K562 (cell line): ENCODE measurements at regions not wholly inside any gene's neighbourhood (a gene's known extent, or its start where the extent isn't known, plus 50 kb on each side); places are given as distances from the start of the nearest gene placed in this dataset.
A peak's percentile ranks its signal among the peaks of the same experiment; 100 is the strongest.

Experiments used
- ATAC-seq: fragments of 200-7000 bp; cut with Tn5 transposase; 3 replicates; pipeline ENCODE4 v1.9.1; 2020; ENCODE audit warnings: moderate library complexity
- BruUV-seq: library from RNA; stranded (reverse); fragments of 400-500 nt; replicated peaks from 2 replicates; lab custom pipeline; 2021; lab: Mats Ljungman, UMichigan
- CTCF ChIA-PET: fragments of 300-600 bp; formaldehyde crosslinking; extraction: SDS; loops from one replicate; lab custom pipeline; 2021; ENCODE audit warnings: low intra/inter-chr PET ratio; lab: Yijun Ruan, JAX
- POLR2A ChIA-PET: fragments of 300-600, 350-650 bp; sonication (Branson Sonifier 250); formaldehyde crosslinking; extraction: SDS; loops from one replicate; lab custom pipeline; 2021; ENCODE audit warnings: antibody characterized with exemption, inconsistent platforms; lab: Yijun Ruan, JAX
- DNase-seq, 4 experiments: peaks; one replicate each; pipeline versions ENCODE4 v3.0.0 to v3.0.0-alpha.2; 2011 to 2018; ENCODE audit warnings: low spot score in 3 of 4, mixed read lengths in 3 of 4; ENCODE audit errors: extremely low read depth in 1 of 4
- FAIRE-seq: peaks from 2 replicates; lab custom pipeline; 2011; peaks lifted over from hg19 to GRCh38; lab: Jason Lieb, UNC
- H2AFZ ChIP-seq: 2 replicates; pipeline ENCODE4 v1.6.0; 2011; ENCODE audit warnings: low read depth, low read length, control low read depth, inconsistent platforms
- H3K27ac ChIP-seq: fragments of 200-600 bp; 3 replicates; pipeline ENCODE4 v1.8.0; 2011; ENCODE audit warnings: low read depth, mild to moderate bottlenecking, control low read depth, inconsistent platforms, low read length, moderate library complexity, mixed read lengths; ENCODE audit errors: extremely low read depth
- H3K27me3 ChIP-seq, 2 experiments: fragments of 300-600 bp in 1 of 2; 2 replicates in 1 of 2; 3 replicates in 1 of 2; pipeline versions ENCODE4 v1.6.0 to v1.8.0; 2011; ENCODE audit warnings: inconsistent platforms in 2 of 2, low read length in 2 of 2, mild to moderate bottlenecking in 1 of 2, mixed read lengths in 1 of 2, moderate library complexity in 1 of 2; ENCODE audit not compliant: control insufficient read depth in 2 of 2, insufficient read depth in 2 of 2
- H3K36me3 ChIP-seq: fragments of 300-600 bp; 3 replicates; pipeline ENCODE4 v1.8.0; 2011; ENCODE audit warnings: mild to moderate bottlenecking, low read length, inconsistent platforms; ENCODE audit not compliant: control insufficient read depth, insufficient read depth
- H3K4me1 ChIP-seq, 2 experiments: fragments of 200-600 bp in 1 of 2; replicated peaks in 1 of 2; 2 replicates in 1 of 2; 3 replicates in 1 of 2; pipeline versions ENCODE4 v1.5.1 to v1.8.0; 2011; ENCODE audit warnings: inconsistent platforms in 2 of 2, low read length in 2 of 2, mild to moderate bottlenecking in 1 of 2, mixed read lengths in 1 of 2, moderate library complexity in 1 of 2; ENCODE audit not compliant: control insufficient read depth in 2 of 2, insufficient read depth in 2 of 2
- H3K4me2 ChIP-seq: 2 replicates; pipeline ENCODE4 v1.6.1; 2011; ENCODE audit warnings: low read length, control low read depth, inconsistent platforms, mixed read lengths; ENCODE audit not compliant: insufficient read depth
- H3K4me3 ChIP-seq: fragments of 200-600 bp; sonication (generic), shearing (Covaris generic); 2 replicates; pipeline ENCODE4 v1.5.1; 2016; ENCODE audit warnings: control low read depth, inconsistent platforms
- H3K79me2 ChIP-seq: fragments of 200-600 bp; 3 replicates; pipeline ENCODE4 v1.8.0; 2011; ENCODE audit warnings: low read length, inconsistent platforms; ENCODE audit not compliant: control insufficient read depth, insufficient read depth
- H3K9ac ChIP-seq, 2 experiments: 2 replicates each; pipeline versions ENCODE4 v1.6.0 to v1.6.1; 2011; ENCODE audit warnings: low read depth in 2 of 2, low read length in 2 of 2, control low read depth in 1 of 2, inconsistent platforms in 1 of 2, mild to moderate bottlenecking in 1 of 2, mixed read lengths in 1 of 2; ENCODE audit not compliant: insufficient read depth in 1 of 2
- H3K9me1 ChIP-seq: one replicate; pipeline ENCODE4 v1.6.0; 2011; ENCODE audit warnings: inconsistent platforms, mild to moderate bottlenecking, low read length, moderate library complexity; ENCODE audit not compliant: control insufficient read depth, insufficient read depth
- H3K9me3 ChIP-seq: replicated peaks from 2 replicates; pipeline ENCODE4 v1.5.1; 2011; ENCODE audit warnings: low read depth, low read length, inconsistent platforms; ENCODE audit not compliant: control insufficient read depth, insufficient read depth
- H4K20me1 ChIP-seq: replicated peaks from 2 replicates; pipeline ENCODE4 v1.6.1; 2011; ENCODE audit warnings: low read length, inconsistent platforms, mixed read lengths; ENCODE audit not compliant: control insufficient read depth, insufficient read depth
- ATF3 ChIP-seq, 2 experiments: fragments of 450-650 bp in 1 of 2; sonication (generic) in 1 of 2; formaldehyde crosslinking in 1 of 2; IDR thresholded peaks in 1 of 2; conservative IDR thresholded peaks in 1 of 2; 2 replicates each; pipeline versions ENCODE4 v1.6.1 to v1.8.1; 2016 to 2023; ENCODE audit warnings: mild to moderate bottlenecking in 2 of 2, moderate library complexity in 2 of 2, inconsistent platforms in 1 of 2, missing genetic modification reagents in 1 of 2
- ETS2 ChIP-seq: IDR thresholded peaks from 2 replicates; pipeline ENCODE4 v1.6.1; 2016; ENCODE audit warnings: borderline replicate concordance, missing genetic modification characterization, mild to moderate bottlenecking, moderate library complexity, missing compliant biosample characterization; ENCODE audit not compliant: poor library complexity, severe bottlenecking
- FOSL1 ChIP-seq: fragments of 200-800 bp; sonication (Bioruptor generic); conservative IDR thresholded peaks from 2 replicates; pipeline ENCODE4 v1.6.1; 2016; ENCODE audit warnings: missing genetic modification characterization, missing compliant biosample characterization
- JUNB ChIP-seq: fragments of 450-650 bp; formaldehyde crosslinking; conservative IDR thresholded peaks from 2 replicates; pipeline ENCODE4 v1.4.0; 2020; ENCODE audit warnings: mild to moderate bottlenecking
- JUND ChIP-seq, 2 experiments: IDR thresholded peaks; 2 replicates in 1 of 2; 3 replicates in 1 of 2; pipeline ENCODE4 v1.6.1; 2011; ENCODE audit warnings: borderline replicate concordance in 2 of 2, low read depth in 2 of 2, low read length in 2 of 2, improper control_type of control experiment in 1 of 2, missing biosample characterization in 1 of 2, missing genetic modification characterization in 1 of 2, missing genetic modification reagents in 1 of 2
- ZBTB49 ChIP-seq: sonication (generic); formaldehyde crosslinking; IDR thresholded peaks from 2 replicates; pipeline ENCODE4 v1.8.0; 2022; ENCODE audit warnings: missing genetic modification reagents, mild to moderate bottlenecking, borderline replicate concordance
- WGBS: fragments of 100-300 bp; shearing (Covaris generic); methylation state at CpG from one replicate; pipeline ENCODE4 v1.1.6; 2016; ENCODE audit warnings: low coverage, mixed read lengths; ENCODE audit not compliant: insufficient coverage; ENCODE audit errors: missing lambda C conversion rate; 5-methylcytosine and 5-hydroxymethylcytosine counted together
- in situ Hi-C: fragments of 300-500 bp; cut with MboI; formaldehyde crosslinking; loops from 4 replicates; pipeline ENCODE4 v1.15.0; 2018; ENCODE audit warnings: inconsistent platforms, mixed read lengths
- intact Hi-C: fragments of 100-400 bp; cut with micrococcal nuclease; formaldehyde crosslinking; loops from 2 replicates; pipeline ENCODE4 v1.14.2; 2022

GRCh38 chr18:37674570-37674969 is 109.0 kb upstream of the CELF4 start:
- POLR2A ChIA-PET = no interaction called here
- TF ChIP-seq ATF3 (IDR thresholded peaks at IDR 0.05) = 0 out of 2 replicates have a peak, but pooled peaks have one; percentile 20
- TF ChIP-seq ATF3 (CRISPR knock-in tag; conservative IDR thresholded peaks at IDR 0.05) = no peak
- 0 out of 2 replicates have a peak, but pooled peaks have one; percentile 35 for TF ChIP-seq JUND (IDR thresholded peaks at IDR 0.05; ENCODE audit: borderline replicate concordance, low read depth, low read length)
- TF ChIP-seq JUND (tag; IDR thresholded peaks at IDR 0.05; ENCODE audit: borderline replicate concordance, low read depth, low read length) = peak; percentile 47; the same call in 1 of the 3 replicates
- TF ChIP-seq ETS2 (tag) = no peak
- TF ChIP-seq JUNB (CRISPR knock-in tag) = 0 out of 2 replicates have a peak, but pooled peaks have one; percentile 25
- no peak for TF ChIP-seq ZBTB49 (CRISPR knock-in tag)
- TF ChIP-seq FOSL1 (tag) = peak; percentile 69
- no peaks in the 10 kb centered on the region for H3K9me3 ChIP-seq
- BruUV-seq = no TSS peak
- peaks cover 0 to 3% of the 10 kb centered on the region in 2 experiments; a peak in 1 of 5 replicates for H3K4me1 ChIP-seq
- FAIRE-seq = no peak
- H3K9ac ChIP-seq = no peak overlapping the region
- CTCF ChIA-PET = no interaction called here
- no peak for DNase-seq
- H3K4me3 ChIP-seq = no peak overlapping the region
- in situ Hi-C loops = no loop called here
- no peaks in the 10 kb centered on the region for H3K27me3 ChIP-seq
- no peaks in the 10 kb centered on the region for H3K79me2 ChIP-seq
- H3K27ac ChIP-seq = no peak overlapping the region
- no peaks in the 10 kb centered on the region for H4K20me1 ChIP-seq
- no peaks in the 10 kb centered on the region for H3K36me3 ChIP-seq
- no peak overlapping the region for H3K4me2 ChIP-seq
- whole genome bisulfite sequencing = 2% methylated on average over 4 of the region's 4 CpGs
- no peak overlapping the region for H2AFZ ChIP-seq
- intact Hi-C loops = no loop called here
- H3K9me1 ChIP-seq = no peaks in the 10 kb centered on the region
- no peak for ATAC-seq
